GM12892 (cell line): ENCODE measurements at regions not wholly inside any gene's neighbourhood (a gene's known extent, or its start where the extent isn't known, plus 50 kb on each side); places are given as distances from the start of the nearest gene placed in this dataset.

Experiments
- POLR2A ChIP-seq: IDR thresholded peaks from 2 replicates; pipeline ENCODE4 v1.6.1; 2011; ENCODE audit warnings: low read depth, low read length, control low read depth
- POLR2AphosphoS5 ChIP-seq: IDR thresholded peaks from 2 replicates; pipeline ENCODE4 v1.6.1; 2011; ENCODE audit warnings: low read depth, low read length, control low read depth
- TAF1 ChIP-seq: IDR thresholded peaks from 2 replicates; pipeline ENCODE4 v1.6.1; 2011; ENCODE audit warnings: low read depth, mild to moderate bottlenecking, control low read depth, low read length, borderline replicate concordance

- no peak for TF ChIP-seq POLR2A
- no peak for TF ChIP-seq TAF1
- TF ChIP-seq POLR2AphosphoS5 = no peak
Observed at GRCh38 chr4:11293866-11294265, 134.8 kb downstream of the HS3ST1 start.
